ENCODE measurements at regions not wholly inside any gene's neighbourhood (a gene's known extent, or its start where the extent isn't known, plus 50 kb on each side); places are given as distances from the start of the nearest gene placed in this dataset.

DNA sequence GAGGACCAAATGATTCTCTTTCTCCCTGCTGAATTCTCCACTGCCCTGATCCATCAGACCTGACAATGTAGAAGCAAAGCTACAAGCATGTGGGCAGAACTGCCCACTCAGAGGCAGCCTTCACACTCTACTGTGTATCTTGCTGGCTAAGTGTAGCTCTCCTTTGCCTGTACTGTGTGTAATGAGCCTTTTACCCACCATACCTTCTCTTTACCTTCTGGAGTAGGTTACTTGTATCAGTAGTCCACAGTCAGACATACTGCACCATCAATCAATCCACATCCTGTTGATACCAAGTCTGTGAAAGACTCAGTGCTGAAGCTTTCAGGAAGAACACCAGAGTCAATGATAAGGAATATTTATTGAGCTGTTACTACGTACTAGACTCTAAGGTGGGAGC lies 440.7 kb upstream of the ARHGEF26 start:
- Mint-ChIP-seq H3K9me3 (no peaks in the 10 kb centered on the region), H3K4me3 (no peak overlapping the region), H3K4me1 (ENCODE audit: low read depth in 2 of 2) (peaks cover 0 to 3% of the 10 kb centered on the region in 2 donors), H3K27ac (no peak overlapping the region), H3K36me3 (ENCODE audit: insufficient read depth) (no peaks in the 10 kb centered on the region), H3K27me3 (peaks cover 0 to 17% of the 10 kb centered on the region in 2 donors)
- DNase-seq (no peak), ATAC-seq (replicated peaks) (no peak)

GRCh38 chr3:153681057-153681456 lies 440.1 kb upstream of the ARHGEF26 start:
- H3K27me3 Mint-ChIP-seq: peaks cover 0 to 17% of the 10 kb centered on the region in 2 donors
- no peak for DNase-seq
- H3K4me1 Mint-ChIP-seq (ENCODE audit: low read depth in 2 of 2): peaks cover 0 to 3% of the 10 kb centered on the region in 2 donors
- H3K27ac Mint-ChIP-seq: no peak overlapping the region
- no peak overlapping the region for H3K4me3 Mint-ChIP-seq
- no peaks in the 10 kb centered on the region for H3K36me3 Mint-ChIP-seq (ENCODE audit: insufficient read depth)
- no peak for ATAC-seq (replicated peaks)
- no peaks in the 10 kb centered on the region for H3K9me3 Mint-ChIP-seq

- DNase-seq (no peak), ATAC-seq (replicated peaks) (no peak)
- Mint-ChIP-seq H3K36me3 (ENCODE audit: insufficient read depth) (no peaks in the 10 kb centered on the region), H3K27ac (no peak overlapping the region), H3K27me3 (peaks cover 0 to 6% of the 10 kb centered on the region in 2 donors), H3K4me3 (no peak overlapping the region), H3K4me1 (ENCODE audit: low read depth in 2 of 2) (no peaks in the 10 kb centered on the region), H3K9me3 (no peaks in the 10 kb centered on the region)
Observed at GRCh38 chr3:153688301-153689120, 432.7 kb upstream of the ARHGEF26 start.

DNA sequence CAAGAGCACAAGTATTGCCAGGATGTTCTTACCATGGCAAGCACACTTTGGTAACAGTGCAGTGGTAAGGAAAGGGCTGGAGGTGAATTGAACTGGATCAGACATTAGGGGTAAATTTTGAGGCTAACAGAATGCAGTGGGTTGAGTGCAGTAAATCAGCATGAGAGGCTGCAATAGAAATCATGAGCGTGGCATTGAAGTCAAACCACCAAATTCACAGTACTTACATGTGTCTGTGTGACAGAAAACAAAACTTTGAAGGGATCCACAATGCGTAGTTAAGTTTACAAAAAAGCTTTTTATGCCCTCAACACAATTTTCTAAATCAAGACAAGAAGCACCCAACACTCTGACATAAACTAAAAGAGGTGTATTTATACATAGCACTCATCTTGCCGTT lies 428.0 kb upstream of the ARHGEF26 start:
- ATAC-seq (replicated peaks) (no peak), DNase-seq (no peak)
- Mint-ChIP-seq H3K4me1 (ENCODE audit: low read depth in 2 of 2) (no peaks in the 10 kb centered on the region), H3K4me3 (no peak overlapping the region), H3K27ac (no peak overlapping the region), H3K9me3 (no peaks in the 10 kb centered on the region), H3K36me3 (ENCODE audit: insufficient read depth) (no peaks in the 10 kb centered on the region), H3K27me3 (peaks cover 0 to 6% of the 10 kb centered on the region in 2 donors)

GRCh38 chr3:153702106-153702505 lies 419.1 kb upstream of the ARHGEF26 start:
- Mint-ChIP-seq H3K9me3 (no peaks in the 10 kb centered on the region), H3K4me1 (ENCODE audit: low read depth in 2 of 2) (no peaks in the 10 kb centered on the region)
- no peak for ATAC-seq (replicated peaks)

DNA sequence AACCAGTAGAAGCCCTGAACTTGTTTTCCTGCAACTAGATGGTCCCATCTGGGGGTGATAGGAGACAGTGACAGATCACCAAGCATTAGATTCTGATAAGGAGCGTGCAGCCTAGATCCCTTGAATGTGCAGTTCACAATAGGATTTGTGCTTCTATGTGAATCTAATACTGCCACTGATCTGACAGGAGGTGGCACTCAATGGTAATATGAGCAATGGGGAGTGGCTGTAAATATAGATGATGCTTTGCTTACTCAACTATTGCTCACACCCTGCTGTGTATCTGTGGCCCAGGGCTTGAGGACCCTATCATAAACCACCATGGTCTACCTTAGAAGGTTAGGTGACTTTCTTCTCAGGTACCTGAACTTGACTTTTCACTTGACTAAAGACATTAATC lies 417.1 kb upstream of the ARHGEF26 start:
- H3K4me3 Mint-ChIP-seq: no peak overlapping the region
- ATAC-seq (replicated peaks): no peak
- no peak for DNase-seq
- peaks cover 10 to 50% of the 10 kb centered on the region in 2 donors for H3K27me3 Mint-ChIP-seq
- H3K9me3 Mint-ChIP-seq: no peaks in the 10 kb centered on the region
- no peaks in the 10 kb centered on the region for H3K36me3 Mint-ChIP-seq (ENCODE audit: insufficient read depth)
- H3K27ac Mint-ChIP-seq: no peak overlapping the region
- H3K4me1 Mint-ChIP-seq (ENCODE audit: low read depth in 2 of 2): no peaks in the 10 kb centered on the region

More at GRCh38 chr3:153702106-153702505, 419.1 kb upstream of the ARHGEF26 start:
- Mint-ChIP-seq H3K36me3 (ENCODE audit: insufficient read depth) (no peaks in the 10 kb centered on the region), H3K27me3 (peaks cover 10 to 43% of the 10 kb centered on the region in 2 donors), H3K27ac (no peak overlapping the region), H3K4me3 (no peak overlapping the region)
- no peak for DNase-seq

DNA sequence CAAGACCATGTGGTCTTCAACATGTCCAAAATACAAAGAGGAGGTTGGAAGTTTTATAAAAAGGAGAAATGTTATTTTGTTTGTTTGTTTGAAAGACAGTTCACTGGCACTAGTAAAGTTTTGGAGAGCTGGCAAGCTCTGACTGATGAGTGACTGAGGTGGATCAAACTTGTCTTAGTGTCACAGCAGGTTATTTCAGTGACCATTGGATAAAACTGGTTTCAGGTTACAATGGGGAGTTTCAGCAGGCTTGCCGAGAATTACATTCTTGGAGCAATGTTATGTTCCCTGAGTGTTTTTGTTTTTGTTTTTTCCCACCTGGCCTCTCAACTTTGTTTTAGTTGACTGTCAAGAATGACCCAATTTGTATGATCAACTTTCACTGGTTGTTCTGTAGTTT lies 414.5 kb upstream of the ARHGEF26 start:
- Mint-ChIP-seq H3K4me3 (no peak overlapping the region), H3K36me3 (ENCODE audit: insufficient read depth) (no peaks in the 10 kb centered on the region), H3K9me3 (no peaks in the 10 kb centered on the region), H3K4me1 (ENCODE audit: low read depth in 2 of 2) (no peaks in the 10 kb centered on the region), H3K27ac (no peak overlapping the region), H3K27me3 (peaks cover 10 to 42% of the 10 kb centered on the region in 2 donors)
- ATAC-seq (replicated peaks): no peak
- DNase-seq: no peak

GRCh38 chr3:153714016-153714415 lies 407.2 kb upstream of the ARHGEF26 start:
- H3K27me3 Mint-ChIP-seq: peaks cover 2 to 39% of the 10 kb centered on the region in 2 donors
- H3K4me3 Mint-ChIP-seq: no peak overlapping the region

GRCh38 chr3:153714588-153715290 lies 406.5 kb upstream of the ARHGEF26 start:
- Mint-ChIP-seq H3K27ac (no peak overlapping the region), H3K36me3 (ENCODE audit: insufficient read depth) (no peaks in the 10 kb centered on the region), H3K4me1 (ENCODE audit: low read depth in 2 of 2) (no peaks in the 10 kb centered on the region), H3K27me3 (peaks cover 5 to 36% of the 10 kb centered on the region in 2 donors), H3K9me3 (no peaks in the 10 kb centered on the region), H3K4me3 (no peak overlapping the region)
- ATAC-seq (replicated peaks): no peak
- no peak for DNase-seq

More at GRCh38 chr3:153714016-153714415, 407.2 kb upstream of the ARHGEF26 start:
- no peak overlapping the region for H3K27ac Mint-ChIP-seq
- ATAC-seq (replicated peaks) (no peak), DNase-seq (no peak)
- H3K4me1 Mint-ChIP-seq (ENCODE audit: low read depth in 2 of 2): no peaks in the 10 kb centered on the region
- H3K36me3 Mint-ChIP-seq (ENCODE audit: insufficient read depth): no peaks in the 10 kb centered on the region
- H3K9me3 Mint-ChIP-seq: no peaks in the 10 kb centered on the region

DNA sequence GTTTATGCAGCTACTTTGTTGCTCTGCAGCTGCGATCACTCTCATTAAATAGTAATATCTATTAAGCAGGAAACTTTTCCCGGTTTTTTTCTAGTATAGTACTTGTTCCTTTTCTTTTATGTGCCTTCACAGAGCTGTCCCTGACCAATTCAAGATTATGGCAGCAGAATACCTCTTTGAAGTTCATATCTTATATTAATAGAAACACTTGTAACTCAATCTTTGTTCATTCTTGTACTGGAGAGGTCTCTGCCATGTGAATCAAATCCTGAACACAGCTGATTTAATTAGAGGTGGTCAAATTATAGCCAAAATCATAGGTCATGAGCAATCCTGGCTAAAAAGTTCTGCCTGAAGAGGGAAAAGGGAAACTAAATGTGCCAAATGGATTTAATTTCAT lies 399.0 kb upstream of the ARHGEF26 start:
- no peaks in the 10 kb centered on the region for H3K36me3 Mint-ChIP-seq (ENCODE audit: insufficient read depth)
- H3K4me1 Mint-ChIP-seq (ENCODE audit: low read depth in 2 of 2): no peaks in the 10 kb centered on the region
- H3K9me3 Mint-ChIP-seq: no peaks in the 10 kb centered on the region
- no peak for ATAC-seq (replicated peaks)
- DNase-seq: no peak
- no peak overlapping the region for H3K4me3 Mint-ChIP-seq
- peaks cover 27 to 36% of the 10 kb centered on the region in 2 donors for H3K27me3 Mint-ChIP-seq
- no peak overlapping the region for H3K27ac Mint-ChIP-seq

DNA sequence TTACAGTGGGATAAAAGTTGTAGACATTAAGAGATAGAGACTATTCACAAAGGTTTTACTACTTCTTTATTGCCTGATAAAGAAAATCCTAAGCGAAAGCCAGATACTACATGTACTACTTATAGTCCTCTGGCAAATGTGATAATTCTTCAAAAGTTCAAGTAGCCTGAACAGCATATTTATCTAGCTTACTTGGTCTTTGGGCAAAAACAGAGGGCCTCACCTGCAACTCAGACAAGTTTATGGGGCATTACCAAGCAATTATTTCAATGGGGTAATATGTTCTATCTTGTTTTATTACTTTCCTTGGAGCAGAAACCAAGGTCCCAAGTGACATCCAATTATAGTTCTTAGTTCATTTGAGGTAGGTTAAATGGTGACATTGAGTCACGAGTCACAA lies 390.1 kb upstream of the ARHGEF26 start:
- H3K4me1 Mint-ChIP-seq (ENCODE audit: low read depth in 2 of 2): no peaks in the 10 kb centered on the region
- H3K36me3 Mint-ChIP-seq (ENCODE audit: insufficient read depth): no peaks in the 10 kb centered on the region
- no peak overlapping the region for H3K4me3 Mint-ChIP-seq
- no peak overlapping the region for H3K27ac Mint-ChIP-seq
- H3K9me3 Mint-ChIP-seq: peaks cover 0 to 3% of the 10 kb centered on the region in 2 donors
- H3K27me3 Mint-ChIP-seq: peaks cover 13 to 20% of the 10 kb centered on the region in 2 donors
- ATAC-seq (replicated peaks) (no peak), DNase-seq (no peak)

GRCh38 chr3:153734777-153735551 lies 386.2 kb upstream of the ARHGEF26 start:
- DNase-seq (no peak), ATAC-seq (replicated peaks) (no peak)
- Mint-ChIP-seq H3K27ac (no peak overlapping the region), H3K4me3 (no peak overlapping the region), H3K36me3 (ENCODE audit: insufficient read depth) (no peaks in the 10 kb centered on the region), H3K4me1 (ENCODE audit: low read depth in 2 of 2) (no peaks in the 10 kb centered on the region), H3K9me3 (peaks cover 0 to 3% of the 10 kb centered on the region in 2 donors), H3K27me3 (peaks cover 13 to 15% of the 10 kb centered on the region in 2 donors)

- DNase-seq (no peak), ATAC-seq (replicated peaks) (no peak)
- Mint-ChIP-seq H3K27ac (no peak overlapping the region), H3K9me3 (no peaks in the 10 kb centered on the region), H3K4me1 (ENCODE audit: low read depth in 2 of 2) (no peaks in the 10 kb centered on the region), H3K27me3 (peaks cover 13 to 21% of the 10 kb centered on the region in 2 donors), H3K4me3 (no peak overlapping the region), H3K36me3 (ENCODE audit: insufficient read depth) (no peaks in the 10 kb centered on the region)
Observed at GRCh38 chr3:153740109-153740508, 381.1 kb upstream of the ARHGEF26 start.

Data from effector memory CD8-positive, alpha-beta T cell (primary cell).